GM21619 (cell line): ENCODE measurements at regions not wholly inside any gene's neighbourhood (a gene's known extent, or its start where the extent isn't known, plus 50 kb on each side); places are given as distances from the start of the nearest gene placed in this dataset.

Source experiments
- ATAC-seq: cut with Tn5 transposase; IDR thresholded peaks from one replicate; pipeline ENCODE4 v1.9.1; 2021; ENCODE audit not compliant: unreplicated experiment

DNA sequence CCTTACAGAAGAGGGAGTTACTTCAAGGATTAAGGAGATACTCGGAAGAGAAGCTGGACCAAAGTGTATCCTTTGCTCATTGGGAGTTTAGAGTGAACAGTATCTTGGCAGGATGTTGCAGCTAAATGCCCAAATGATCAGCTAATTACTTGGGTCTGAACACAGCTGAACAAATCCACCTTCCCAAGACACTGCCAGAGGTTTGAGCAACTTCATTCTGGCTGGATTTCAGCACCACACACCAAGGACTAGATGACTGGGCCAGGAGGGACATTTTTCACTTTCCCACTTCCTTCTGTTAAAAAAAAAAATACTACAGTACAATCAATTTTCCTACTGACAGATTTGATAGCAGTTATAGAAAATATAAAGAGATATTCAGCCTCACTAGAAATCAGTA, 324.6 kb downstream of the MID1IP1 start:
- no peak for ATAC-seq

DNA sequence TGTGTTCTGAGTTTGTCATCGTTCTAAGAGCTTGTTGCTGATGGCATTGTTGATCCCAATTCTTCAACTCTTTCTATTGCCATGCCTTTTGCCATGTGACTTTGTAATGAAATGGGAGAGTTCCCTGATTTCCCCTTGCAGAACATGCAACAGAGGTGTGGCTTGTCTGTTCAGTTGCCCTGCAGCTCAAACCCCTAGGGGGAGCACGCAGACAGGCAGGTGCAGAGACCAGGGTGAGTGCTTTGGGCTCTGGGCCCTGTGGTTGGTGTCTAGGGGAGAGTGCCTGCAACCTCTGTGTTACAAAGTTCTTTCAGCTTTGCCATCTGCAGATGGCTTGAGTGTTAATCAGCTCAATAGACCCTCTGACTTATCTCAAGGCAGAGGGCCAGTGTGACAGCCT, 332.7 kb downstream of the MID1IP1 start:
- ATAC-seq = no peak

DNA sequence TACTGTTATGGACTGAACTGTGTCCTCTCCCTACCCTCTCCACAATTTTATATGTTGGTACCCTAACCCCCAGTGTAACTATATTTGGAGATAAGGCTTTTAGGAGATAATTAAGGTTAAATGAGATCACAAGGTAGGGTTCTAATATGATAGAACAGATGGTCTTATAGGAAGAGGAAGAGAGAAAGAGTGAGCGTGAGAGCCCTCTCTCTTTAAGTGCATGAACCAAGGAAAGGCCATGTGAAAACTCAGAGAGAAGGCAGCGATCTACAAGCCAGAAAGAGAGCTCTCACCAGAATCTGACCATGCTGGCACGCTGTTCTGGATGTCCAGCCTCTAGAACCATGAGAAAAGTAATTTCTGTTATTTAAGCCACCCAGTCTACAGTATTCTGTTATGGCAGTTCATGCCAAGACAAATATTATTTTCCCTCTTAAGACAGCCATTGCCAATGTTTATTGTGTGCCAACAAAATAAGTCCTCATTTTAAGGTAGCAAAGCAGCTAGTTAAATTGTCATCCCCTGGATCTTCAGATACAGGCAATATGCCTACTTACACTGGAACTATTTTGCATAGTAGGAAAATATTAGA, 336.2 kb downstream of the MID1IP1 start:
- ATAC-seq = no peak

DNA sequence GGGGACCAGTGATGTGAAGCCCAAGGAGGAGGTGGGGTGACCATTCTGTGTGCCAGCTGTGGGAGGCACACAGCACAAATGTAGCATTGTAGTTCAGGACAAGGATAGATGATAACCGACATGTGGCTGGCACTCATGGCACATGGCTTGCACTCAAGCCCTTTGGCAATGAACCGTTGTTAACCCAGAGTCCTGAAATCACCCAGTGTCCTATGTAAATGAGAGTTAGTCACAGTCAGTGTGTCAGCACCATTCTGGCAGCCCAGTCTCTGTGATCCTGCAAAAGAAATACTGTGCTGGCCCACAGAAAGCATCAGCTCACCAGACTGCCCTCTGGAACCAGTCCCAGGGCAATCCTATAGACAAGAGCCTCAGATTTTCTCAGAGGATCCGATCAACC, 339.3 kb downstream of the MID1IP1 start:
- ATAC-seq = no peak

DNA sequence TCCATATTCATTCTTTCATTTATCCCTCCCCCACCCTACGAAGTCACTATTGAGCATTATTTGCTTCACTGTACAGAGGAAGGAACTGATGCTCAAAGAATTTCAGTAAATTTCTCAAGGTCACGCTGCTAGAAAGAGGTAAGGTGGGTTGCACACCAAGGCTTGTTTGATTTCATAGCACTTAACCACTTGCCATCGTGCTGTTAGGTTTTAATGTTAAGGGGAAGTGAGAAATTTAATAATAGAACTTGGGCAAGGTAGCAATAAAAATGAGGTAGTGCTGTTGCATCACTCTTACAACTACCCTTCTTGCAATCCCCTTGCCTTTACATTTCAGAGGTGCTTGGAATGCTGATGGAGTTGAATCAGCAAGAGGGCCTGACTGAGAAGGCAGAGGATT, 343.1 kb downstream of the MID1IP1 start:
- ATAC-seq = no peak

DNA sequence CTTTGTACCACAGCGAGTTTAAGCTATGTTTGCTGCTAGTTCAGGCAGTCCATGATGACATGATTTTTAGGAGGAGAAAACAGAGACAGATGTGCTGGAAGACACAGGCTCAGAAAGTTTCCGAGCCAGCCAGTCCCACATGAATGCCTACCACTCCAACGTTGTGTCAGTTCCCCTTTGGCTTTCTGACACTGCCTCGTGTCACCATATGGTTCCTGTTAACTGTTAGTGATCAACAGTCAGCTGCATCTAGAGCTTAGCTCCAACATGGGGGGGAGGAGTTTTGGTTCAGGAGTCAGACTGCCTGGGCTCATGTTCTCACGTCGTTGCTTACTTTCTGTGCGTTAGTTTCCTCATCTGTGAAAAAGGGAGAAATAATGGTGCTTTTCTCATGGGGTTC, 343.7 kb downstream of the MID1IP1 start:
- ATAC-seq = peak; percentile 57

DNA sequence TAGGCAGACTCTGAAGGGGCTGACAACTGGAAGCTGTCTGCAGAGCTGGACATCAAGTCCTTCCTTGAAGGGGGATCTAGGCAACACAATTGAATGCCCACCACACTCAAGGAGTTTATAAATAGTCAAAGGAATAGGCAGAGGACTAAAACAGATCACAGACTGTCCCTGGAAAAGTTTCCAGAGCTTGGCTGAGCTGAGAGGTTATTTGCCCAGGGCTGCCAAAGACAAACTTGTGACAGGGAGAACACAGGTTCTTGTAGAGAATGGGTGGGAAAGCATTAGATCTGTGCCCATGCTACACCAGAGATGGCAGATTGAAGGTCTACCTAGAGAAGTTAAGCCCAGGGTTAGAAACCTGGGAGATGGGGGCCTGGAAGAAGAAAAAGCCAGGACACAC, 344.6 kb downstream of the MID1IP1 start:
- no peak for ATAC-seq

DNA sequence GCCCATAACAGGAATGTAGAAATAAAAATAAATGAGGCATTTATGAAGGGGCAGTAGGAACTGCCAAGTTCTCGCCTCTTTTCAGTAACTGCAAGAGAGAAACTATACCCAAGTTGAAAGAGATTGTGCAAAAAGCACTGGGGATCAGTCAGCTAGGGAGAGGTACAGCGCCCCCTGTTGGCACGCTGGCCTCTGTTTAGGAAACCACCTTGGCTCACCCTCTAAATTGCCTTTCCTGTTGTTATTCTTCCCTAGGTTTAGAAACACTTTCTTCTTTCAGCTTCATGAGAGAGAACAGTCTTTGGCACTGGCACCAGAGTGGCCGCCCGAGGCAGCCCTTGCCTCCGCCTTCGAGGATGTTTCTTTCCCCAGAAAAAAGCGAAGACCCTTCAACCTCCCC, 348.5 kb downstream of the MID1IP1 start:
- ATAC-seq = no peak

DNA sequence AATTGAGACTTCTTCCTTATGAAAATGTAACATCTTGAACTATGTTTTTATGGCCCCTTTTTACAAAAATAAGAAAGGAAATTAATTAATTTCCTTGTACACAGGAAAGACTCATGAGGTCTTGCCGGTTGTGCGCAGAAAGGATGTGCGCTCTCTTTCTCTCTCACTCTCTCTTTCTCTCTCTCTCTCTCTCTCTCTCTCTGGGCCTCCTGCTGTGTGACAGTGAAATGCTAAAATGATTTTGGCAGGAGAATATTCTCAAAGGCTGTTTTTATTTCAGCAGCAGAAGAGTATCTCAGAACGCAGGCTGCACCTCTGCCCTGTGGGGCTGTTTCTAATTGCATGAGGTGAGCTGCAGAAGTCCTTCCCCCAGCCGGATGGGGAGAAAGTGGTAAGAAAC, 349.0 kb downstream of the MID1IP1 start:
- ATAC-seq = no peak

DNA sequence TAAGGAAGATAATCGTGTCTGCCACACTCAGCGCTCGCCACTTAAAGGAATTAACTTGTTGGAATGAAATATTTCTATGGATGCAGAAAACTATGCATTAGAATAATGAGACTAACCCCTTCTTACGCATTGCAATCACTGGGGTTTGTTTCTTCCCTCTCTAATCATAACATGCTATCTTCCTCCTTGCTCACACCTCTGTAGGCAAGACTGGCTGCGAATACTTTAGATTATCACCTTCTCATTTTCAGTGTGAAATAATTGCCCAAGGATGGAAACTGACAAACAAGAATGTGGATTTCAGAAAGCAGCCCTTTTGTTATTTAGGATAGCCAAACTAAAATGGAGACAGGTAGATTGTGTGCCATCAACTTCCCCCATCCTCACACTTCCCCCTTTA, 349.4 kb downstream of the MID1IP1 start:
- no peak for ATAC-seq

DNA sequence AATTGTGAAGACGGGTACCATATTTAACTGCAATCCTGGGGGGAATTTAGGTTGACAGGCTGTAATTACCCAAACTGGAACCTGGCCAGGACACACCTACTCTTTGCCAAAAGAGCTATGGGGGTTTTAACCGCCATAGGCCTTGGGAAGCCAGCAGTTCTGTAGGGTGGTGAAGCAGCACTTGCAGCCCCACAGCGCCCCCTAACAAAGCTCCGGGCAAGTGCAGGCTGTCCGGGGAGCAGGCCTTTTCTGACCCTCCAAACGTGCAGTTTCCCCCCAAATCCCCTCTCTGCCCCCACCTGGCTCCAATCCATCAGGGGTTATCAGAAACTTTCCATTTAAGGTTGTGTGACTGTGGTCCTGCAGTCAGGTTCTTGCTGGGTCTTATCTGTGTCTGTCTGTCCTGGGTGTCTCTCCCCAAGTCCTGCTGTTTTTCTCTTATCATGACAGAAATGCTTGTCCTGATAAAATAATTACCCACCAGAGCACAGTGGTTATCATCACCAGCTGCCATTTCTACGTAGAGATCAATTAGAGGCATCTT, 350.9 kb downstream of the MID1IP1 start:
- ATAC-seq = no peak

DNA sequence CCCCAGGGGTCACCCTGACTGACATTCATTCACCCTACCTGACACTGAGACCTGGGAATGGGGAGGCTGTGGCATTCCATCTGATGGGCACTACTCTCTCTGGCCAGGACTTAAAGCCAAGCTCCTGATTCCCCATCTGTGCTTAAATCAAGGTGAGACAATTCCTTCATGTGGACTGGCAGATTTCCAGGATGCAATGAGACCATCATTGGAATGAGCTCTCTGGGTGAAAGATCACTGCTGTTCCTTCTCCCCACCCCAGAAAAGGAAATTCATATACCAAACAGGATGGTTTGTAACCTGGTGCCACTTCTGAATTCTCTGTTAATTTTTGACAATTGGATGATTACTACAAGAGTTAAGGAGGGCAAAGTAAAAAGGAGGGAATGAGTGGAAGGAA, 354.8 kb downstream of the MID1IP1 start:
- no peak for ATAC-seq

DNA sequence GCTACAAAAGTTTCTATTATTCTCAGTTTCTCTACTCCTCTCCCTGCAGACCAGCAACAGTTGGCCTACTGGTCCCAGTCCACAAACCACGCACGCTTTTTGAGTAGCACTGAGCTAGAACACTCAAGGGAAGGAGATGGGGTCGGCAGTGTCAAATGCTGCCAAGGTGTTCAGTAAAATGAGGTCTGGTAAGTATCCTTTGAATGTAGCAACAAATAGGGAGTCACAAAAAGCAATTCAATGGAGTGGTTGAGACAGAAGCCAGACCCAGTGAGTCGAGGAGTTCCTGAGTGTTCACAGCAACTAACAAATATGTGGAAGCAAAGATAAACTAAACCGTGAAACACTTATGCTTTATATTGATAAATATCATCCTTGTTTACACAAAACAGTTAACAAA, 355.7 kb downstream of the MID1IP1 start:
- no peak for ATAC-seq

DNA sequence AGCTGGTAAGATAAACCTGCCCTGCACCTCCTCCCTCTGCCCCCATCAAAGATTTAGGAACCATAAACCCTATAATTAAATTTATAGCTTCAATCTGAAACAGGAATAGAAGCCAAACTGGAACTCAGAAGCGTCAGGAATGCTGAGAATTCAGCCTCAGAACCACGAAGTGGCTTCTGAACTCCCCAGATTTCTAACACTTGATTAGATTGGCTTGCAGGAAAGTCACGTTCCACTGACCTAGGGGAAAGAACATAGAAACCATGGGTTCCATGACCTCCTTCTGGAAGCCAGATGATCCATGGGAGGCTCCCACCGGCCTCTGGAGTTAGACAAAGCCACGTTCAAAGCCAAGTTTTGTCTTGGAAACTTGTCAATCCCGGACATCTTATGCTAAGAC, 356.5 kb downstream of the MID1IP1 start:
- ATAC-seq = no peak

DNA sequence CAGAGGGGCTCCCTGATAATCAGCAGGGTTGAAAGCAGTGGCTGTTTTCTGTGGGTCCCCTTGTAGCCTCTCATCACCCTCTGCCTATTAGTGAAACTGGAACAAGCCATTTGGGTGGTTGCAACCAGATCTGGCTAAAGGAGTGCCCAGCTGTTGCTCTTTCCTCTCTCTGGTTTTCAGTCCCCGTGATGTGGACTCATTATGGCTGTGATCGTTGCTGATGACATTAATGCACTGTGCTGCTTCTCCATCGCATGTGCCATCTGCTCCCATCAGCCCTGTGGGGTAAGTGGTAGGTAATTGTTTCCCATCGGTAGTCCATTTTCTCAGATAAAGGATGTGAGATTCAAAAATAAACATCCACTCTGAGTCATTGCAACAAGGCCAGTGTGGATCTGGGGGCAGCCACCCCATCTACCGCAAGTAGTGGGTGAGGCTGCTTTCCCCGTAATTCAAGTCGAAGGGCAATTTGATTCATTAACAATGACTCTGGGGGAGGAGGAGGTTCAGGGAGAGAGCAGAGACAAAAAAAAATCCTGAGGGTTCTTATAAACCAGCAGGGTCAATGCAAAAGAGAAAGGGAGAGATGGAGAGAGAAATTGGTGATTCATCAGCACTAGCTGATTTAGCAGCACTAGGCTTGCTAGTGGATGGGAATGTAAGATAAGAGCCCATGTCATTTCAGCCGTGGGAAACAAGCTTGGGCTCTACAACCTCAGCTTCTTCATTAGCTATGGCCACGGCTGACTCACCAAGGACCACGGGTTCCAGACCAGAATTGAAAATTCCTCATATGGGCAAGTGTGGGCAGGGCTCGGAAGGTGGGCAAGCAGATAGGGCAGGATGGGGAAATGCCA, 357.8 kb downstream of the MID1IP1 start:
- ATAC-seq = peak; percentile 42

DNA sequence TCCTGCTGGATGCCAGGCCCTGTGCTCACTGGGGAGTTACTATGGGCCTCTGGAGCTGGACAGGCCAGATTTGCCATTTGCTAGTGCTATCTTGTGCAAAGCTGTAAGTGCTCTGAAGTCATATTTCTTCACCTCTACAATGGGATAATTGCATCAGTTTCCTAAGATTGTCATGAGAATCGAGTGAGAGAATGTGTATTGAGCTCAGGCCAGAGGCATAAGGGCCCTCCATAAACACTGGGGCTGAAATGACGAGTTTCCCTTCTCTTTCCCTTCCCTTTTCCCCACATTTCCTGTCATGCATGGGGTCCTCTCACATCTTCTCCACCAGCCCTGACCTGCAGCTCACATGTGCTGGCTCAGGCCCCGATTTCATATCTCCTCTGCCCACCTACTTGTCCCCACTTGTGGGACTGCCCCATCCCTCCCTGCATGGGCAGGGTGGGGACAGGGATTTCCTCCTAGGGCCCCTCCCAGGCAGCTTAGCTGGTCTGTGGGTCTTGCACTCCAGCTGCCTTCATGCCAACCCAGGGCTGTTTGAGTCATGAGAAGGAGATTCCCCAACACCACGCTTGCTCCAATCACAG, 358.8 kb downstream of the MID1IP1 start:
- ATAC-seq = no peak

DNA sequence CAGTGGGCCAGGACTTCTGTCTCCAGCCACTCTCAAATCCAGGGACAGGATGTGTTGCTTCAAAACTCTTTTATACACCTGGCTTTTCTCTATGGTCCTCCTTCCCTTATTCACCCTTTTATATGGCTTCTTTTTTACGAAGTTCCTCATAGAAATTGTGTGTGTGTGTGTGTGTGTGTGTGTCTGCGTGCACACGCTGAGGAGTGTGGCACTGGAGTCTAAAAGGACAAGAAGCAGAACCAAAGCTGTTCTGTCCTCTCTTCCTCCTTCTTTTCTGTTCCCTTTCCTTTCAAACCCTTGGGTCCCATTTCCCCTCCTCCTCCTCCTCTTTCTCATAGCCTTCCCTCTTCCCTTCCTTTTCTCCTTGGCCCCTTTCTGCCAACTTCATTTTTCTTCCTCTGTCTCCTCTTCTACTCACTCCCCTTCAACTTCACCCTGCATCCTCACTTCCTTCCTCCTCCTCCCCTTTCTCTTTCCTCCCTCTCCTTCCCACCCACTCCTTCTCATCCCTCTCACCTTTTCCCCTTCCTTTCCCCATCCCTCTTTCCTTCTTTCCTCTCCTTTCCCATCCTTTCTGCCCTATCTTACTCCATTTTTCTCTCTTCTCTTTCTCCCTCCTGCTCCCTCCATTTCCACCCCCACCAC, 360.5 kb downstream of the MID1IP1 start:
- ATAC-seq = no peak

DNA sequence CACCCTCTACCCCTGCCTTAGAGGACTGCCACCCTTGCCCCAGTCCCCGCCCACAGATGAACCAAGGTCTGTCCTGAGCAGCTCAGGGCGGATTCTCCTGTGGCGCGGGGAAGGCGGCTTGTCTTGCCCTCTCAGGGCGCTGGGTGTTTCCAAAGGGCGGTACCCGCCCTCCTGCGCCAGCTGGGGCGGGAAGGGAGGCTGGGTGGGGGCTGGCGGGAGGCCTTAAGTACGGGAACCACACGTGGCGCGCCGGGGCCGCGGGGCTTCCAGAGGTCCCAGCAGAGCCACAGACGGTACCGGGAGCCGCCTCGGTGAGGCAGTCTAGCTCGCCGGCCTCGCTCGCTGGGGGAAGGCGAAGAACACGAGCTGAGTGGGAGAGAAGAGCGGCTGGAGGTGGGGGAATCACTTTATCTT, 361.1 kb downstream of the MID1IP1 start:
- no peak for ATAC-seq

DNA sequence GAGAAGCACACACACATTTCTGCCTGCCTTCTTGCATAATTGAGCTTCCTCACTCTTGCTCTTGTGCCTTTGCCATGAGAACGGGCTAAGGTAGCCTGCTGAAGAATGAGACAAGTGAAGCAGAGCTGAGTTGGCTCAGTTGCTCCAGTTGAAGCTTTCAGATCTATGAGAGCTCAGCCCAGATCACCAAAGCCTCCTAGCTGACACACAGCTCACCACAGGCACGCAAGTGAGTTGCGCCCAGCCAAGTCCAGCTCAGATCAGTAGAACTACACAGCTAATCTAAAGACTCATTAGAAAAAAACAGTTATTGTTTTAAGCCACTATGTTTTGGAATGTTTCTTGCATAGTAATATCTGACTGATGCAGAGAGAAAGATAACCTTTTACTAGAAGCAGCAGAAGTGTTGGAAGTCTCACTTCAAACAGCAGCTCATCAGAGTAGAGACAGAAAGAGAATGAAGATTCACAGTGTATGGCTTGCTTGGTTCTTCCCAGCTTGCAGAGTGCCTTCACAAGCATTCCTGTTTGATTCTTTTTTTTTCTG, 362.4 kb downstream of the MID1IP1 start:
- no peak for ATAC-seq

DNA sequence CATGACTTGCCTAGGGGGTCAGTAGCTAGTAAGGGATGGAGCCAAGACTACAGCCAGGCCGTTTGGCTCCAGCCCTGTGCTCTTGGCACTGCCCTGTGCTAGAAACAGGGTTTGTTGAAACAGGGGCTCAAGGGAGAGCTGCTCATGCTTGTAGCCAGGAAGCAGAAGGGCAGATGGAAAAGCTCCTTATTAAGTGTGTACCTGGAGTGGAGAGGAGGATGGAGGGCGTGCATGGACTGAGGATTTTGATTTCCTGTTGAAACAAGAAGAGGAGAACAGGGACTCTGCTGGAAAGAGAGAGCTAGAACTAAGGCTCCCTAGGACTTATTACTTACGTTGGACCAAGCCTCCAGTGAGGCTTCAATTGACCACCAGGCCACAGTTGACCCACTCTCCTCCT, 363.0 kb downstream of the MID1IP1 start:
- no peak for ATAC-seq

DNA sequence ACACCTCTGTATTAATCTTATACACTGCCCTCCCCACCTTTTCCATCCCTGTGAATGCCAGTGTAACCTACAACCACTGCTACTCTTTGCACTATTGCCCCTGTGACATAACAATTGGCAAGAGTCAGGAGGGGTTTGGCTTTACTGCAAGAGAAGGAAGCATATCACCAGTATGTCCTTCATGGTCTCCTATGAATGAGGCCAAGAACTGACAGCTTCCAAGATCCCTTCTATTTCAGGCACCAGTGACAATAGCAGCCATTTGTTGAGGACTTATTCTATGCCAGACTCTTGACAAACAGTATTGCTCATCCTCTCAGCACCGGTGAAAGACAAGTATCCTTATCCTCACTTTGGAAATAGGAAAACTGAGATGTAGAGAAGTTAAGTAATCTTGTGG, 363.9 kb downstream of the MID1IP1 start:
- ATAC-seq = no peak
